GM12892 (cell line): ENCODE measurements at regions not wholly inside any gene's neighbourhood (a gene's known extent, or its start where the extent isn't known, plus 50 kb on each side); places are given as distances from the start of the nearest gene placed in this dataset.

Source experiments
- POLR2A ChIP-seq: IDR thresholded peaks from 2 replicates; pipeline ENCODE4 v1.6.1; 2011; ENCODE audit warnings: low read depth, low read length, control low read depth
- TAF1 ChIP-seq: IDR thresholded peaks from 2 replicates; pipeline ENCODE4 v1.6.1; 2011; ENCODE audit warnings: low read depth, mild to moderate bottlenecking, control low read depth, low read length, borderline replicate concordance

DNA sequence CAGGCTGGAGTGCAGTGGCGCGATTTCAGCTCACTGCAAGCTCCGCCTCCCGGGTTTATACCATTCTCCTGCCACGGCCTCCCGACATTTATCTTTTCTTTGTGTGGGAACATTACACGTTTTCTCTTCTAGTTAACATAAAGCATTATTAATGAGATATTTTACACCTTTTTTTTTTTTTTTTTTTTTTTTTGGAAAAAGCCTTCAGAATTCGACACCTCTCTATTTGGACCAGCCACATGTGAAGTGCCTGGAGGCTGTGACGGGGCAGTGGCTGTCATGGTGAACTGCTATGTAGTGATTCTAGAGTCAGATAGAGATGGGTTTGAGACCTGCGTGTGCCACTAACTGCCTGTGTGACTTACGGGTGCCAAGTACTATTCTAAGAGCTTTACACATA, 64.3 kb downstream of the SMIM38 start:
- no peak for TF ChIP-seq TAF1
- TF ChIP-seq POLR2A: no peak
